ENCODE measurements at regions not wholly inside any gene's neighbourhood (a gene's known extent, or its start where the extent isn't known, plus 50 kb on each side); places are given as distances from the start of the nearest gene placed in this dataset.
A peak's percentile ranks its signal among the peaks of the same experiment; 100 is the strongest.

DNA sequence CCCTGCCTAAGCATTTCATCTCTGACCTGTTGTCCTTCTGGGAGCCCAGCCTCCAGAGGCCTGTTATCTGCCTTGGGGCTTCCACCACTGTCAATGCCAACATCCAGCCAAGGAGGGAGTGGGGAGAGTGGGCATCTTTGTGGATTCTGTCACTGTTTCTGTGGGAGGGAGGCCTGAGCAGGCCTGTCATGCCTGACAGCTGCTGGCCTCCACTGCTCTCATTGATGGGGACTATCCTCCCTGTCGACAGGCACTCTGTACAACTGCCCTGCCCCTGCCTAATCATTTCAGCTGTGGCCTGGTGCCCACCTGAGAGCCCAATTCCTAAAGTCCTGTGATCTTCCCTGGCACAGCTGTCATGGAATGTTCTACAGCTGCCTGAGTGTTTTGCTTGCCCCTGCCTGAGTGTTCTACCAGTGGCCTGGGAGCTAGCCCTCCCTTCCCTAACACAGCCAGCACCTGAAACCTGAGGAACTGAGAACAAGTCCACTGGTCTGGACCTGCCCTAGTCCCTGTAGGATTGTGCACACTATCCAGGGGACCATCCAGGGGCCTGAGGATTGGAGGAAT, 145.3 kb downstream of the FAM83B start:
- no peak for DNase-seq

DNA sequence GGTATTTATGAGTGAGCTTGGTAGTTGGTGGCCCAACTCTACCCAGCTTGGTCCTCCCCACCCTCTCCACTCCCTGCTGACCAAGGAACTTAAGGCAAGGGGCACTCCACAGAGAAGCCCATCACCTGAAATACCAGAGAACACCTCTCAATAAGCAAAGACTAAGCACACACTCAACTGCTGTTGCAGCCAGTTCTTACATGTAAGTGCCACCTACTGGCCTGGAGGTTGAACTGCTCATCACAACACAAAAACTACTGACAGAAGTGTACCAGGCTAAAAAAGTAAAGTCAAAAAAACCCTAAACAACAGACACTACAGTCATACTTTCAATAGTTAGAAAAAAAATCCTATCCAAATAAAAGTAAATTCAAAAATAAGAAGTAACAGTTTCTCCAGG, 146.2 kb downstream of the FAM83B start:
- DNase-seq: peak in 1 of 2 donors; percentile 6

DNA sequence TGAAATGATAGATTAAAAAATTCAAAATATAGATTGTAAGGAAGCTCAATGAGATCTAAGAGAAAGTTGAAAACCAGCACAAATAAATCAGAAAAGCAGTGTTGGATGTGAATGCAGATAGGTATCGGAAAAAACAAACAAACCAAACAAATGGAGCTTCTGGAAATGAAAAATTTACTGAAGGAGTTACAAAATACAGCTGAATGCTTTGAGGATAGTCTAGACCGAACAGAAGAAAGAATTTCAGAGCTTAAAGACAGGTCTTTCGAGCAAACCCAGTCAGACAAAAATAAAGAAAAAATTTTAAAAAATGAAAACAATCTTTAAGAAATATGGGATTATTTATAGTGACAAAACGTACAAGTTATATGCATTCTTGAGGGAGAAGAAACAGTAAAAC, 146.7 kb downstream of the FAM83B start:
- DNase-seq: no peak

DNA sequence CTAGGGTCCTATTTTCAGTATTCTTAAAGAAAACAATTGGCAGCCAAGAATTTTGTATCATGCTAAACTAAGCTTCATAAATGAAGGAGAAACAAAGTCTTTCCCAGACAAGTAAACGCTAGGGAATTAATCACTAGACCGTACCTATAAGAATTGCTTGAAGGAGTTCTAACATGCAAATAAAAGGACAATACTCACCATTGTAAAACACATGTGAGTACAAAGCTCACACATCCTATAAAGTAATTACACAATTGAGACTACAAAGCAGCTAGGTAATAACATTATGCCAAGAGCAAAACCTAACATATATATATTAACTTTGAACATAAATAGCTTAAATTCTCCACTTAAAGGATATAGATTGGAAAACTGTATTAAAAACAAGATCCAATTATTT, 147.4 kb downstream of the FAM83B start:
- DNase-seq: no peak

DNA sequence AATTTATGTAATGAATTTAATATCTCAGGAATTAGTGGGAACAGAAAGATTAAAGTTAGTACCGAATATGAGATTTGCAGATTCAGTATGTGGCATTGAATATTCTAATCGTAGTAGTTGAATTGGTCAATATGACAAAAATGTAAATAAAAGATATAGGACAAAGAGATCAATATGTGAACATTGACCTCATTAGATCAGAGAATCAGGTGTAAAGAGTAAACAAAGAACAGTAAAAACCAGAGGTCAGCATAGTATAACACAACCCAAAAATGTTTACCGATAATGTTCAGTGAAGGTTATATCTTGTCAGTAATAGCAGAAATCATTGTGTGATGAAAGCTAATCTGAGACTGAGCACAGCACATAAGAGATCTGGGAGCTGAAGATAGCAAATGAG, 152.0 kb downstream of the FAM83B start:
- DNase-seq: no peak

DNA sequence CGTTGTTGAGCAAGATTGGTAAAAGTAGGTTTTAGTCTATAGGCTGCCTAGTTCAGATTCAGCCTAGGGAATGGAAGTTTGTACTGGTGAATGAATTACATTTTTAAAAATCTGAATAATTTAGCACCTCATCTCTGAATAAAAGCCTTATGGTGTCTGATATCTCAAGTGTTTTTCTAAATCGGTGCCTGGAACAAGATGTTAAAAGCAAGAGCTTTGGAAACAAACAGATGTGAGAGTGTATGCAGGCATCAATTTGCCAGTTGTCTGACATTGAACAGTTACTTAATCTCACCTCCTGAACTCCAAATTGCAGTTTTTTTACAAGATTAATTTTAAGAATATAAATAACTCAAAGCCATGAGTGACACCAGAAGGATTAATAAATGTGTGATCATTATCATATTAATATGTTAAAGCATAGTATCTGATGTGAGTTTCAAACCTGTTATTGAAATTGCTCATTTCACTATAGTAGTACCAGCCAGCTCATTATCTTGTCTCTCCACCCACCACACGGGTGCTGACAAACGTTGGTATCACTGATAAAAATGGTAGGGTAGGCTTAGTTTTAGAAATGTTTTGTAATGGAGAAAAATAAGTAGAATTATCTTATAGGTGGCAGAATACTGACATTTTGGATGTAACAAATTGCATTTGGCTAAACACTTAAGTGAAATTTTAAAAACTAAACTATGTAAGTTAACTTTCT, 157.3 kb downstream of the FAM83B start:
- DNase-seq: no peak

DNA sequence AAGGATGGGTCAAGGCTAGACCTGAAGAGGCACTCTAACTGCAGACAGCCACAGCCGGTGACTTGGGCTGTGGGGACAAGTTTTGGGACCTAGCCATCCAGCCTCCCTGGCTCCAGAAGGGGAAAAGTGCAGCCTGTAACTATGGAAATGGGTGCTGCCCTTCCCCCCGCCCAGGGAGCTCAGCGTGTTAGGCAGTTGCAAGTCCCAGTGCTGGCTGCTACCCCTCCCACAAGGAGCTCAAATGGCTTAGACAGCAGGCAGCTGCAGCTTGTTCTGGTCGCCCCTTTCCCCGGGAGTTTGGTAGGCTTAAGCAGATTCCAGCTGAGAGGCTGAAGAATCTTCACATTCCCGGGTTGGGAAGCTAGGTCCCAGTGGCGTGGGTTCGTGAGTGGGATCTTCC, 162.6 kb downstream of the FAM83B start:
- DNase-seq: no peak

DNA sequence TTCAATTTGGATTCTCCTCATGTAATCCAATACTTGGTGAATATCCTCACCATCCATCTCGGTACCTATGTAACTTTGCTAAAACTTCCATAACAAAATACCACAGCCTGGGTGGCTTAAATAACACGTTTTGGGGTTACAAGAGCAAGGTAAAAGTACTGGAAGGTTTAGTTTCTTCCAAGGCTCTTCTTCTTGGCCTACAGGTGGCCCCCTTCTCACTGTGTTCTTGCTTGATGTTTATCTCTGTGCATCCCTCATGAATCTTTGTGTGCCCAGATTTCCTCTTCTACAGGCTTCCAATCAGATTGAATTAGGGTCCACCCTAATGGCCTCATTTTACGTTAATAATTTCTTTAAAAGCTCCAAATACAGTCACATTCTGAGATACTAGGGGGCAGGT, 163.3 kb upstream of the HCRTR2 start:
- DNase-seq: peak in 1 of 2 donors; percentile 43

DNA sequence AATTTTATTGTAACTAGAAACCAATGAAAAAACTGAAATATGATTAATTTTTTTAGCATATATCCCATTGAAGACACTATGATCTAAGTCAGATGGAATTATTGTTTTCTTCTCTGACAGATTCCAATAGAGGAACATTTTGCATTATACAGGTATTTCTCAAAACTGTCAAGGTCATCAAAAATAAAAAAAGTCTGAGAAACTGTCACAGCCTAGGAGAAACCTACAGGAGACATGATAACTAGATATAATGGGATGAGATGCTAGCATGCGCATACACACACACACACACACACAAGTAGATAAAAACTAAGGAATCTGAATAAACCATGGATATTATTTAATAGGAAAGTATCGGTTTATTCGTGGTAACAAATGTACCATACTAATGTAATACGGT, 161.9 kb upstream of the HCRTR2 start:
- no peak for DNase-seq

DNA sequence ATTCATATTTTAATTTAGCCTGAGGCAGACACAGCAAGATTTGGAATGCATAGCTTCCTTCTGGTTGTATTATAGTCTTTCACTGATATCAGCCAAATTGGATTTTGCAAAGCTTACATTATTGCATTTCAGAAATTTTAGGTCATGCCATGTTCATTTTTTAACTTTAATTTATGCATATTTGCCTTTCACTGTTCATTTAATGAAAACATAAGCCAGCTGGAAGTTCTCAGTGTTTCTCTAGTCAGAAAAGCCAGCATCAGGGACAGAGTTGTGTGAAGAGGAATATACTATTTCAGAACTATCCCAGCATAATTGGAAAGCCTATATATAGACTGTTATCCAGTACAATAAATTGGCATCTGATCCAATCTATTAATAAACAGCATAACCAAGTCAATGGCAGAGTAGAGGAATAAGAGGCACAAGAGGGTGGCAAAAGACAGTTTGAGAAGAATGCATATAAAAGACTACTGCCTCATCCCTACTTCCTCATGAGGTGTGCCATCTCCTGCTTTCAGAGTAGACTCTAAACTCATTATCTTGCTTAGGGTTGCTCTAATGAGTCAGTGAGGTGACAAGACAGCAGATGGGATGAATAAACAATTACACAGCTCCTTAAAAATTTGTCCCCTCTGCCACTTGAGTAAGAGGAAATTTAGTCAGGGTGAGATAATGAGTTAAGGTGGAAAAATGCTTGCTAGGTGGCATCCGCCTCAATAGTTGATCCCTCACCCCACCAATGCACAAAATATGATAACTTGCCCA, 159.8 kb upstream of the HCRTR2 start:
- DNase-seq: no peak

DNA sequence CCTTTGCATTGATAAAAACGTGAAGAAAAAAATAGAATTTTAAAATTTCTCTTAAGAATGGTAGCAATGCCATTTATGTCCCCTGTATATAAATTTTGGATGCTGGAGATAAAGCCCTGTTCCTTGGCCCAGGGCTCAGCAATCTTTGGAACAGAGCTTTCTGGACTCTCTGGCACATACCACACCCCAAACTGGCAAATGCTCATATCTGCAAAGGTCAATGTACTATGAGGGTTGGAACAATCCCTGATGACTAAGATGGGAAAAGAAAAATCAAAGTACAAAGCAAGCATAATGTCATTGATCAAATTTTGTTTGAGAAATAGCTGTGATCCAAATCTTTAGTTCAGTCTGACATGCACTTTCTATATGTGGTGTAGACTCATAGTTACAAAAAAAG, 158.1 kb upstream of the HCRTR2 start:
- no peak for DNase-seq

DNA sequence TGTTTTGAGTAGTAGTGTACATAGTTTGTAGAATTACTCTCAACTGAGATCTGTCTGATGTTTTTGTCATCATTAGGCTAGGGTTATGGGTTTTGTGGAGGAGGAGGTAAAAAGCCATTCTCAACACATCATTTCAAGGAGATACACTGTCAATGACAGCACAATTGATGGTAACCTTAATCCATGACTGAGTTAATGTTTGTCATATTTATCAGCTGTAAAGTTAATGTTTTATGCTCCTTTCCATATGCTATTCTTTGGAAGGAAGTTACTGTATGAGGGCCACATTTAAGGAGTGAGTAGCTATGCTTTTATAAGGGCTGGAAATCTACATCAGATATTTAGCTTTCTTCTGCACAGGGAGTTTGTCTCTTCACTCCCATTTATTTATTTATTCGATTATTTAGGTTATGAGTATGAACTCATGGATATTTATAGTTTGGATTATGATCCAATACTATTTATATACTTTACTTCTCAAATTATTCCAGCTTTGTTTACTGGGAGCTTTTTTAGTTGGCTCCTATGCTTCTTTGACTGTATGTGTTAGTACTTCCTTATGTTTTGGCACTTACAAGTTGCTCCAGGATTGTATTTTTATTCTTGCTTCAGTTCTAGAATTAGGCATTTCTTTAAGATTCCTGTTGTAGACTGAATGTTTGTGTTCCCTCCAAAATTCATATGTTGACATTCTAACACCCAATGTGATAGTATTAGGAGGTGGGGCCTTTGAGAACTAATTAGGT, 156.6 kb upstream of the HCRTR2 start:
- DNase-seq: no peak

DNA sequence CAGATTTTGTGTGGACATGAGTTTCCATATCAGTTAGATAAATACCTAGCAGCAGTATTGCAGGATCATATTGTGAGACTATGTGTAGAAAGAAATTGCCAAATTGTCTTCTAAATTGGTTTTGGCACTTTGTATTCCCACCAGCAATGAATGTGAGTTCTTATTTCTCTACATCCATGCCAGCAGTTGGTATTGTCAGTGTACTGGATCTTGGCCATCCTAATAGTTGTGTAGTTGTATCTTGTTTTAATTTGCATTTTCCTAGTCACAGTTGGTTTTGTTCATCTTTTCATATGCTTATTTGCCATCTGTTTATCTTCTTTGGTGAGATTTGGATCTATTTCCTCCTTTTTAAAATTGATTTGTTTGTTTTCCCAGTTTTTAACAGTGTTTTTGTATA, 154.7 kb upstream of the HCRTR2 start:
- no peak for DNase-seq

DNA sequence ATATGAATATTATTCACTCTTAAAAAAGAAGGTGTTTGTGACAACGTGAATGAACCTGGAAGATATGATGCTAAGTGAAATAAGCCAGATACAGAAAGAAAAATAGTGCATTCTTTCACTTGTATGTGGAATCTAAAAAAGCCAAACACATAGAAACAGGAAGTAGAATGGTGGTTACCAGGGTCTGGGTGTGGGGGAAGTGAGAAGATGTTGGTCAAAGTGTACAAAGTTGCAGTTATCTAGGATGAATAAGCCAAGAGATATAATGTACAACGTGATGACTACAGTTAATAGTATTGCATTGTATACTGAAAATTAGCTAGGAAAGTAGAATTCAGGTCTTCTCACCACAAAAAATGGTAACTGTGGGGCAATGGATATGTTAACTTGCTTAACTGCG, 151.1 kb upstream of the HCRTR2 start:
- peak; percentile 48 to 67 for DNase-seq

DNA sequence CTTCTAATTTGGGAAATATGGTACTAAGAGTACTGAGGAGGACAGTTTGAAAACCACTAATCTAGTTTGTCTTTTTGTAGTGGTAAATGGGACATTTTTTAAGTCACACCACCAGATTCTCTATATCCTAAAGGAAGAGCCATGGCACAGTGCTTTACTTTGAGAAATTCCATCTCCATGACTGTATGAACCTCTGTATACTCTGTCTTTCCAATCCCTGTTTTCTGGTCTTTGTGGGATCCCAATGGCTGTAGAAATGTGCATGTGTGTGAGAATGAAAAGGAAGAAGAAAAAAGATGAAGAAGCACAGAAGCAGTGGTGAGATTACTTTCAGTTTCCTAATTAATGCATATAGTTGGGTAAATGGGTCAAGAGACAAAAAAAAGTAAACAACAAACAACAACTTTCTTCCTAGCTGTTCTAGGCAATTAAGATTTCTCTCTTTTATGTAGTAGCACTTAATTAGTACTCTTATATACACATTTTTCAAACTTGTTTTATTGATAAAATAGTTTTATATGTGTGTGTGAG, 141.2 kb upstream of the HCRTR2 start:
- DNase-seq: no peak

DNA sequence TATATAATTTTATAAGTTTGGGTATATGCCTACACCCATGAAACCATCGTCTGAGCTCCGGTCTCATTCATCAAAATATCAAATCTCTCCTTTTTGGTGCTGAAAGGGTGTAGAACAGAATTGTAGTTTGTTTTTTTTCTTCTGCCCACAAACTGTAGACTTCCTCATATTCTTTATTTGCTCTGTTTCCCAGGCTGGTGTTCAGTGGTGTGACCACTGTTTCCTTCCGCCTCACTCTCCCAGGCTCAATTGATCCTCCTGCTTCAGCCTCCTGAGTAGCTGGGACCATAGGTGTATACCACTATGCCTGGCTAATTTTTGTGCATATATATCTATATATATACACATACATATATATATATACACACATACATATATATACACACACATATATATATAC, 139.6 kb upstream of the HCRTR2 start:
- peak; percentile 45 to 60 for DNase-seq

DNA sequence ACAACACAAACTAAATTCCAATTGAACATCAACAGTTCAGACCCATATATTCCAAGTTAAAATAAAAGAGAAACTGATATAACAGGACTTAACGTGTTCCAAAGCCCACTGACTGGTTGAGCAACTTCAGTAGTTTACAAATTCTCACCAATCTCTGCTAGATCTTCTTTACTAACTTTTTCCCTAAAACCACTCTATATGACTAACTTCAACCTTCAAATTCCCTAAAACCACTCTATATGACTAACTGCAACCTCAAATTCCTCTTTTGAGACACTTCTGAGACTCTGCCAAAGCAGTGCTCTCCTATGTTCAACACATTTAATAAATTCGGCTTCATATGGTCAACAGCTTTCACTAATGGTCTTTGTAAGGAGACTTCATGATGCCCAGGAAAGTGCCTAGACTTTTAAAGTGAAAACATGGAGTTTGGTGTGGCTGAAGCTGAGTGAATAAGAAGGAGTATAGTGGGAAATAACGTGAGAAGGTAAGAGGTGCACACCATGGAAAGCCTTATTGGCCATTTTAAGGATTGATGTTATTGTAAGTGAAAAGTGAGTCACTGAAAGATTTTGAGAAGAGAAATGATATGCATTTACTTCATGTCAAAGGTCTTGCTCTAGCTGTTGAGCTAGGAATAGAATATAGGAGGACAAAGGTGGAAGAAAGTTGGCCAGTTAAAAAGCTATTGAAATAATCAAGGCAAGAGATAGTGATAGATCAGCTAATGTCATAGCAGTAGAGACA, 134.0 kb upstream of the HCRTR2 start:
- DNase-seq: peak; percentile 65 to 82

DNA sequence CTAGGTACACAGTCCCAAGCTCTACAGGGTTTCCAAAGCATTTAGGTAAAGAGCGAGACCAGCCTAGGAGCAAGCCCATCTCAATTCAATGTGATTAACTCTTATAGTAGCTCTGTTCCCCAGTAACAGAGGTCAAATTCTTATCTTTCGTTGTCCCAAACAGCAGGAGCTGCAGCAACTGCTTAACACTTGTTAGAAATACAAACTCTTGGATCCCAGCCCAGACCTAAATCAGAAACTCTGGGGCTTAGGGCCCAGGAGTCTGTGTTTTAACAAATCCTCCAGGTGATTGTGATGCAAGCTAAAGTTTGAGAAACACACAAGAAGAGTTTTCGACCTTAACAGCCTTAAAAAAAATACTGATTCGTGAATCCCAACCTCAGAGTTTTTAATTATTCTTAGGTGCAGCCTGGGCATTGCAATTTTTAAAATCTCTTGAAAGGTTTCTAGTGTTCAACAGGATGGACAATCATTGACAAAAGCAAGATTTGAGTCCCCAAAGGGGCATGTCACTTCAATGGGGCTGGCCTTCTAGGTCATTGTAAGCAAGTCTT, 127.4 kb upstream of the HCRTR2 start:
- no peak for DNase-seq

DNA sequence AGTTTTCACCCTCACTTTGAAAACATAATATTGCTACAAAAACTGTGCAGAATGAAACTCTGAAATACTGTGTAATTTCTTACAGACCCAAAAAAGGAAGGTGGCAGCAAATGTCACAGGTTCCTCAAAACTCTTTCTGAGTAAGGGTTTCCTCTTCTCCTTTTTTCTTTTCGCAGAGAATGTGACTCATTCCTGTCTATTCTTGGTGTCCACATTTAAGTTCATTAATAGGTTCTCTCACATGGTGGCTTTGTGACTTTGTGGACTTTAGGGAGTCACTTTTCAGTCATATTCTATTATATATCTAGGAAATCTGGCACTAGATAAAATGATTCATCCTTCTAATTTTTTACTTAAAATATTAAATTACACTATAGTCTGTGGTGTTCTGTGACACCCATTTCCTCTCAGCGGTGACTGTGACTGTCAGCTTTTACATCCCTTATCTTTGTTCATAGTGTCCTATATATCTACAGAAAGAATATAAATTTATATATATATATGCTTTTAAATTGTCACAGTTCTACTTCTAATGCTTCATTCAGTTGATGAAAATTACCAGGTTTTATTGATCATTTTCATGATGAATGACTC, 126.8 kb upstream of the HCRTR2 start:
- peak; percentile 79 to 92 for DNase-seq

DNA sequence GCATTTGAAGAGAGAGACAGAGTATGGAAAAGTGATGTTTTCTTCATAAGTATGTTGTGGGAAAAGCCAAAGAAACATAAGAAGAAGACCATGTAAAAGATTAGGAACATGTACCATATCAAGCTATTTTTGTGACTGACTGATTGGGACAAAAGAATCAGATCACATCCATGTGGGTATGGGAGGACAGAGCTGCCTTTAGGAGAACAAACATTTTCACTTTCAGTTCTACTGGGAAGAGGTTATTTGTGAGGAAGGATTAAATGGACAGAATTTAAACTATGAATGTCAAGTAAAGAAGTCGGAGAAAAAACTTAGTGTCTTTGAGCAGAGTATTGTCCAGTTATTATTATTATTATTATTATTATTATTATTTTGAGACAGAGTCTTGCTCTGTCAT, 124.4 kb upstream of the HCRTR2 start:
- no peak for DNase-seq

DNA sequence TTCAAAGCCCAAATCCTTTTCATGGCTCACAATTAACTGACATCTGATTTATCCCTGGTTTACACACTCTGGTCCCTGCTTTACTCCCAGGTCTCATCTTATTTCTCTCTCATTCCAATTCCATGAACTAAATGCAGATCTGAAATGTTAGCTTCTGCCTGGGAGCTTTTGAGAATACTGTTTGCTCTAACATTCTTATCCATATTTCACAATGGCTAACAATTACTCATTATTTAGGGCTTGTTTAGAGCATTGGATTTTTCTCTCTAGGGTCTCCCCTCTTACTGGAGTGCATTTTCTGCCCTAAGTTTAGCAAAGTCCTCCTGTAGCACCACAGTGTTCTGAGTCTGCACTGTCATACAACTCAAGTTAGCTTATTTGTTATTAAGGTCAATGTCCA, 121.5 kb upstream of the HCRTR2 start:
- no peak for DNase-seq

DNA sequence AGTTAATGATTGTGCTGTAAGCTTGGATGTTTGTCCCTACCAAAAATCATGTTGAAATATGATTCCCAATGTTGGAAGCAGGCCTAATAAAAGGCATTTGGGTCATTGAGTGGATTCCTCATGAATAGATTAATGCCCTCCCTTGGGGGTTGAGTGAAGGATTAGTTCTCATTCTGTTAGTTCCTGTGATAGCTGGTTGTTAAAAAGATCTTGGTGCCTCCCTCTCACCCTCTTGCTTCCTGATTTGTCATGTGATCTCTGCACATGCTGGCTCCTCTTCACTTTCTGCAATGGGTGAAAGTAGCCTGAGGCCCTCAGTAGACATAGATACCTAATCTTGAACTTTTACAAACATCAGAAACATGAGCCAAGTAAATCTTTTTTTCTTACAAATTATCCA, 115.6 kb upstream of the HCRTR2 start:
- DNase-seq: no peak

Measured in inflammatory macrophage (primary cell).